ENCODE measurements at regions not wholly inside any gene's neighbourhood (a gene's known extent, or its start where the extent isn't known, plus 50 kb on each side); places are given as distances from the start of the nearest gene placed in this dataset.

- Histone ChIP-seq H3K36me3 (ENCODE audit: insufficient read depth, low read length) (no peaks in the 10 kb centered on the region), H3K4me3 (ENCODE audit: low read length) (no peak overlapping the region)
These were observed 248.0 kb upstream of the THBS1 start for GRCh38 chr15:39332846-39333245.

GRCh38 chr15:39333393-39333792 lies 247.5 kb upstream of the THBS1 start:
- no peaks in the 10 kb centered on the region for H3K36me3 ChIP-seq (ENCODE audit: insufficient read depth, low read length)
- H3K4me3 ChIP-seq (ENCODE audit: low read length): no peak overlapping the region
- H3K27me3 ChIP-seq (ENCODE audit: insufficient read depth, low read depth, low read length): no peaks in the 10 kb centered on the region
- H3F3A ChIP-seq (ENCODE audit: insufficient read depth, low read length, poor library complexity, severe bottlenecking): no peaks in the 10 kb centered on the region
- H2AFZ ChIP-seq (ENCODE audit: low read depth, low read length): no peak overlapping the region
- no peaks in the 10 kb centered on the region for H4K20me1 ChIP-seq (ENCODE audit: insufficient read depth)
- no peak overlapping the region for H3K4me2 ChIP-seq (ENCODE audit: low read length)
- H3K9me3 ChIP-seq (ENCODE audit: low read length): no peaks in the 10 kb centered on the region
- H3K9ac ChIP-seq (ENCODE audit: low read length): no peak overlapping the region
- no peaks in the 10 kb centered on the region for H3K9me2 ChIP-seq (ENCODE audit: insufficient read depth, low read length)
- H3K27ac ChIP-seq (ENCODE audit: low read length): no peak overlapping the region
- TF ChIP-seq POLR2AphosphoS5 (IDR thresholded peaks at IDR 0.05) (no peak), MXI1 (conservative IDR thresholded peaks at IDR 0.05; ENCODE audit: poor library complexity, severe bottlenecking) (no peak), RAD21 (conservative IDR thresholded peaks at IDR 0.05) (no peak), EZH2 (IDR thresholded peaks at IDR 0.05; ENCODE audit: borderline replicate concordance, insufficient read depth, low read length, poor library complexity, severe bottlenecking) (no peak), CTCF (IDR thresholded peaks at IDR 0.05; ENCODE audit: poor library complexity, severe bottlenecking) (no peak), REST (IDR thresholded peaks at IDR 0.05; ENCODE audit: borderline replicate concordance) (no peak), SMC3 (conservative IDR thresholded peaks at IDR 0.05; ENCODE audit: poor library complexity) (no peak), TAF1 (IDR thresholded peaks at IDR 0.05; ENCODE audit: low read depth) (no peak), EP300 (conservative IDR thresholded peaks at IDR 0.05; ENCODE audit: poor library complexity, severe bottlenecking) (no peak)
- no peaks in the 10 kb centered on the region for H3K79me2 ChIP-seq (replicated peaks; ENCODE audit: insufficient read depth, low read length)

More at GRCh38 chr15:39332846-39333245, 248.0 kb upstream of the THBS1 start:
- no peak overlapping the region for H3K27ac ChIP-seq (ENCODE audit: low read length)
- no peaks in the 10 kb centered on the region for H3K27me3 ChIP-seq (ENCODE audit: insufficient read depth, low read depth, low read length)
- TF ChIP-seq RAD21 (conservative IDR thresholded peaks at IDR 0.05) (no peak), EP300 (conservative IDR thresholded peaks at IDR 0.05; ENCODE audit: poor library complexity, severe bottlenecking) (no peak), CTCF (IDR thresholded peaks at IDR 0.05; ENCODE audit: poor library complexity, severe bottlenecking) (no peak), MXI1 (conservative IDR thresholded peaks at IDR 0.05; ENCODE audit: poor library complexity, severe bottlenecking) (no peak)
- H3K79me2 ChIP-seq (replicated peaks; ENCODE audit: insufficient read depth, low read length): no peaks in the 10 kb centered on the region
- H3K9me2 ChIP-seq (ENCODE audit: insufficient read depth, low read length): no peaks in the 10 kb centered on the region
- H4K20me1 ChIP-seq (ENCODE audit: insufficient read depth): no peaks in the 10 kb centered on the region
- H3K9me3 ChIP-seq (ENCODE audit: low read length): no peaks in the 10 kb centered on the region
- H3K9ac ChIP-seq (ENCODE audit: low read length): no peak overlapping the region
- no peak overlapping the region for H2AFZ ChIP-seq (ENCODE audit: low read depth, low read length)
- no peak overlapping the region for H3K4me2 ChIP-seq (ENCODE audit: low read length)
- no peaks in the 10 kb centered on the region for H3F3A ChIP-seq (ENCODE audit: insufficient read depth, low read length, poor library complexity, severe bottlenecking)
